Erythroblast (primary cell): ENCODE measurements at regions not wholly inside any gene's neighbourhood (a gene's known extent, or its start where the extent isn't known, plus 50 kb on each side); places are given as distances from the start of the nearest gene placed in this dataset.

Experiments used
- DNase-seq, 2 experiments: peaks; one replicate each; lab custom pipeline; 2025; lab: John Stamatoyannopoulos, UW
- GATA1 ChIP-seq: IDR thresholded peaks from 2 replicates; pipeline ENCODE4 v1.6.1; 2011; ENCODE audit warnings: low read depth, mild to moderate bottlenecking, control low read depth, low read length, moderate library complexity
- POLR2A ChIP-seq: IDR thresholded peaks from 2 replicates; pipeline ENCODE4 v1.6.1; 2011; ENCODE audit warnings: mild to moderate bottlenecking, low read length

- no peak for TF ChIP-seq GATA1
- no peak for TF ChIP-seq POLR2A
- no peak for DNase-seq
These were observed 53.8 kb upstream of the VCX start for GRCh38 chrX:7789200-7789599.

GRCh38 chrX:7788334-7788733 is 54.6 kb upstream of the VCX start:
- TF ChIP-seq GATA1 (no peak), POLR2A (no peak)
- no peak for DNase-seq

GRCh38 chrX:7787714-7788113 is 55.3 kb upstream of the VCX start:
- DNase-seq, result no peak
- TF ChIP-seq GATA1, result no peak
- TF ChIP-seq POLR2A, result no peak

GRCh38 chrX:7784580-7784979 is 58.4 kb upstream of the VCX start:
- no peak for TF ChIP-seq GATA1
- TF ChIP-seq POLR2A, result no peak
- DNase-seq, result no peak

GRCh38 chrX:7779644-7780043 is 63.3 kb upstream of the VCX start:
- TF ChIP-seq POLR2A, result no peak
- TF ChIP-seq GATA1, result no peak

GRCh38 chrX:7775987-7776386 is 67.0 kb upstream of the VCX start:
- no peak for DNase-seq
- TF ChIP-seq GATA1 (no peak), POLR2A (no peak)

More at GRCh38 chrX:7779644-7780043, 63.3 kb upstream of the VCX start:
- no peak for DNase-seq

GRCh38 chrX:7771788-7772438 is 71.1 kb upstream of the VCX start:
- no peak for TF ChIP-seq GATA1
- no peak for TF ChIP-seq POLR2A
- no peak for DNase-seq

- TF ChIP-seq GATA1, result no peak
- no peak for TF ChIP-seq POLR2A
- no peak for DNase-seq
These were observed 83.1 kb upstream of the VCX start for GRCh38 chrX:7759830-7760229.

- no peak for DNase-seq
- no peak for TF ChIP-seq POLR2A
- no peak for TF ChIP-seq GATA1
These were observed 96.1 kb upstream of the VCX start for GRCh38 chrX:7746856-7747255.

- no peak for DNase-seq
- no peak for TF ChIP-seq POLR2A
- TF ChIP-seq GATA1, result no peak
These were observed 112.9 kb upstream of the VCX start for GRCh38 chrX:7730071-7730470.

- TF ChIP-seq POLR2A (no peak), GATA1 (no peak)
- no peak for DNase-seq
These were observed 122.5 kb upstream of the VCX start for GRCh38 chrX:7720519-7720918.

GRCh38 chrX:7714351-7714750 is 128.6 kb upstream of the VCX start:
- no peak for TF ChIP-seq GATA1
- no peak for TF ChIP-seq POLR2A
- no peak for DNase-seq

GRCh38 chrX:7711167-7711566 is 131.8 kb upstream of the VCX start:
- no peak for TF ChIP-seq GATA1
- TF ChIP-seq POLR2A, result no peak
- DNase-seq, result no peak

GRCh38 chrX:7709845-7710244 is 133.1 kb upstream of the VCX start:
- no peak for DNase-seq
- TF ChIP-seq POLR2A, result no peak
- TF ChIP-seq GATA1, result no peak

- TF ChIP-seq GATA1 (no peak), POLR2A (no peak)
- DNase-seq, result no peak
These were observed 136.9 kb upstream of the VCX start for GRCh38 chrX:7706032-7706431.
